DMS114 treated with DMSO at 0.1 percent for 48 hours (cell line): ENCODE measurements at regions not wholly inside any gene's neighbourhood (a gene's known extent, or its start where the extent isn't known, plus 50 kb on each side); places are given as distances from the start of the nearest gene placed in this dataset.

Source experiments
- DNase-seq: peaks from one replicate; lab custom pipeline; 2025; ENCODE audit not compliant: unreplicated experiment; lab: John Stamatoyannopoulos, UW

- DNase-seq, result no peak
Observed at GRCh38 chr6:110538416-110539160, 62.2 kb upstream of the SLC22A16 start.

GRCh38 chr6:110537208-110538123, 61.1 kb upstream of the SLC22A16 start:
- DNase-seq, result no peak

- DNase-seq, result no peak
Observed at GRCh38 chr6:110534731-110535492, 58.5 kb upstream of the SLC22A16 start.

GRCh38 chr6:110532431-110532830, 56.0 kb upstream of the SLC22A16 start:
- DNase-seq, result no peak

DNA sequence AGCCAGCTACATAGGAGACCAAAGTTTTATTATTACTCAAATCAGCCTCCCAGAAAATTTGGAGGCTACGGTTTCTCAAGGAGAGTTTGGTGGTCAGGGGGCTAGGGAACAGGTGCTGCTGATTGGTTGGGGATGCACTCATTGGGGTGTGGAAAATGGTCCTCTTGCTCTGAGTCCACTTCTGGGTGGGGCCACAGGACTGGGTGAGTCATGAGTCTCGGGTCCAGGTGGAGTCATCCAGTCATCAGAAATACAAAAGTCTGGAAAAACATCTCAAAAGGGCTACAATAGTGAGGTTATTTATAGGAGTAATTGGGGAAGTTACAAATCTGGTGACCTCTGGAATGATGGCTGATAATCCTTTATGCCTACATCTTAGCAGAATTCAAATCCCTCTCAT, 54.3 kb upstream of the SLC22A16 start:
- DNase-seq, result no peak

GRCh38 chr6:110529907-110530306, 53.5 kb upstream of the SLC22A16 start:
- DNase-seq, result no peak

- no peak for DNase-seq
Observed at GRCh38 chr6:110529355-110529754, 52.9 kb upstream of the SLC22A16 start.

DNA sequence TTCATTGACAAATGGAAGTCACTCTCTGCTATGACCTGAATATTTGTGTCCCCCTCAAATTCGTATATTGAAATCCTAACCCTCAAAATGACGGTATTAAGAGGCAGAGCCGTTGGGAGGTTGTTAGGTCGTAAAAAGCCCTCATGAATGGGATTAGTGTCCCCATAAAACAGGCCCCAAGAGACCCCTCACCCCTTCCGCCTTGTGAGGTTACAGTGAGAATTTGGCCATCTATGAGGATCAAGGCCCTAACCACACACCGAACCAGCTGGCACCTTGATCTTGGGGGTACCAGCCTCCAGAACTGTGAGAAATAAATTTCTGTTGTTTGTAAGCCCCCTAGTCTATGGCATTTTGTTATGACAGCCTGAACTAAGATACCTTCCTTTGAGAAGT, 52.5 kb upstream of the SLC22A16 start:
- DNase-seq, result no peak

DNA sequence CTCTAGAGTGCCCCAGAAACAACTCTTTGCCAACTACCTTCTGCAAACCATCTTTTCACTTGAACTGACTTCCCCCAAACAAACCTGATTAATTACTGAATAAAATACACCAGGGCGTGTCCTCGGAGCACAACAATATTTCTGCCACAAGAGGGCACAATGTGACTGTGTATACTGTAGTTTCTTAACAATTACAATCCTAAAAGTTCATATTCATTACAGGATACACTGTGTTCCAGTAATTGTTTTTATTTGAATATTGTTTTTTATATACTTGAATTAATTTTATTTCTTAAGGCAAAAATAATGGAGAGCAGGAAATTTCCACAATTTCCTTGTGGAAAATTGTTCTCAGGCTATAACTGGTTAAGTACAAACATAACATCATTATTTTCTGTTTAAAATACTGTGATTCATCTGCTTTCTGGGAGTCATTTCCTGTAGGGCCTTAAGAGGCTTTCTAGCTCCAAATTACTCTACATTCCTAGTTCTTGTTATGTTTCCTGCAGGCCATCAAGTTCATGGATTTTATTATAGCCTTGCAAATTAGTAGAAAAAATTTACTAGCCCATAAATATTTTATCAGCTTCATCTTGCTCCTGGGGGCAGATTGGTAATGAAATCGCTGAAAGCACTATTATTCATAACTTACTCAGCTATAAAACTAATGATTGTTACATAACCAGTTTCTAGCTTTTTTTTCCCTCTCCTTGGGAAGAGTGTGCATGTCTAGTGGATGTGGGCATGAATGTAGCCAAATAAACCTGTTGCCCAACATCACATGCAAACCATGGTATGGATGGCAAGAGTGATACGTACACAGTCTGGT, 51.9 kb upstream of the SLC22A16 start:
- DNase-seq, result peak; percentile 46

DNA sequence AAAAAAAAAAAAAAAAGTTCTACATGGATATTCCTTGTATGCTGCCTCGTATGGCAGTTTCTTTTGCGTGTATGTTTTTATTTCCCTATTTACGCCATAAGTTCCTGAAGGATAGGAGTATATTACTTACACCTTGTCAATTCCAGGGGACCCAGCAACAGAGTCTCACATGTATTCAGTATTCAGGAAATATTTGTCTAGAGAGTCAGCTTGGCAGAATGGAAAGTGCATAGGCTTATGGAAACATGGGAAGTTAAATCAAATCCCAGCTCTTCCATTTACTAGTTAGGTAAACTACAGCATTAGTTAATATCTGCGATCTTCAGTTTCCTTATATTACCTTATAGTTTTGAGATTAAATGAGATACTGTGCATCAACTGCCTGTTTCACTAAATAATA, 51.1 kb upstream of the SLC22A16 start:
- no peak for DNase-seq

GRCh38 chr6:110526726-110527125, 50.3 kb upstream of the SLC22A16 start:
- no peak for DNase-seq
